GM18861 (cell line): ENCODE measurements at regions not wholly inside any gene's neighbourhood (a gene's known extent, or its start where the extent isn't known, plus 50 kb on each side); places are given as distances from the start of the nearest gene placed in this dataset.

Experiments used
- ATAC-seq: cut with Tn5 transposase; IDR thresholded peaks from one replicate; pipeline ENCODE4 v1.9.1; 2021; ENCODE audit not compliant: unreplicated experiment

DNA sequence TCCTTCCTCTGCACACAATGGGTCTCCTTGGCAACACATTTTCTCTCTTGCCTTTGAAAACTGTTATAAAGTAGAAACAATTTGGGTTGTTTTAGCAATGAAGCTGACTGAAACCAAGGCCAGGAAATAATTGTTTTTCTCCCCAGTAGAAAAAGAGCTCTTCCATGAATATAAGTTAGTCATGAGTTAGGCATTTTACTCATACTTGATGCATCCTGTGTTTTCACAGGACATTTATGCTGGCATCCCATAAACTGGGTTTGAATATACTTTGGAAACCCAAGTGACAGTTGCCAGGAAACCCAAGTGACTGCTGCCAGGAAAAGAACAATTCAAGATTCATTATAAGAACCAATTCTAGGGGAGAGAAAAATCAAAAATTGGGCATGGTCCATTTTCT, 128.6 kb upstream of the NPY2R start:
- no peak for ATAC-seq

GRCh38 chr4:155081222-155081621, 127.2 kb upstream of the NPY2R start:
- no peak for ATAC-seq

- ATAC-seq, result no peak
These were observed 122.4 kb upstream of the NPY2R start for GRCh38 chr4:155085843-155086530.

- no peak for ATAC-seq
These were observed 114.1 kb upstream of the NPY2R start for GRCh38 chr4:155094201-155094820.

GRCh38 chr4:155099231-155099630, 109.2 kb upstream of the NPY2R start:
- ATAC-seq, result no peak

- no peak for ATAC-seq
These were observed 101.8 kb upstream of the NPY2R start for GRCh38 chr4:155106629-155107028.

GRCh38 chr4:155107059-155107458, 101.4 kb upstream of the NPY2R start:
- ATAC-seq, result no peak

DNA sequence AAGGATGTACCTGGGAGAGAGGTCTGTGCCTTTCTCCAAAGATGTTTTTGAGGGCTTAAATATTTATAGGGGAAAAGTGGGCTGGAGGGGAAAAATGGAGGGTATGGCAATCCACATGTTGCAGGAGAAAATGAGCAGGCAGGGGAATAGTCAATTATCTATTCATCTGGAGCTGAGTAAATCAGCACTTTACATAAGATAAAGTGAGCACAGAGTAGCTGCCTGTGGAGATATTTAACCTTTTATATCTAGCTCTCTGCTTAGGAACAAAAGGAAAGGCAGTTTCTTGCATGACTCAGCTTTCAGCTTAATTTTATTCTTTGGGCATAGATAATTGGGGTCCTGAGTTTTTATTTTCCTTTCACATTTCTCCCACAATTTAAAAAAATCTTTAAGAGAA, 93.6 kb upstream of the NPY2R start:
- no peak for ATAC-seq

- no peak for ATAC-seq
These were observed 89.4 kb upstream of the NPY2R start for GRCh38 chr4:155119006-155119405.

DNA sequence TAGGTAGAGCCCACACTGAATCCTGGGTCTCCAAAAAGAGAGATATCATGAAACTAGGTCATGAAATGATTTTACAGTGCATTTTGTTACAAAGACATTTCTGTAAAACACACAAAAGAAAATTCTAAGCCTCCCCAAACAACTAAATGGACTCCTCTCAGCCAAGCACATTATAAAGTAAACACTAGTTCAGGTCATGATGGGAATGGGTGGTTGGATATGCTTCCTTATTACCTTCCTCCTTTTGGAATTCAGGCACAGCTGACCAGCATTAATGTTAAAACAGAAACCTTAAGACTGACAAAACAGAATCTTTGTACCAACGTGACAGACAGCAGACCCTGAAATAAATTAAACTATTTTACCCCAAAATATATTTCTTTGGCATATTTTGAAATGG, 87.9 kb upstream of the NPY2R start:
- no peak for ATAC-seq

GRCh38 chr4:155122382-155122781, 86.1 kb upstream of the NPY2R start:
- ATAC-seq, result no peak

DNA sequence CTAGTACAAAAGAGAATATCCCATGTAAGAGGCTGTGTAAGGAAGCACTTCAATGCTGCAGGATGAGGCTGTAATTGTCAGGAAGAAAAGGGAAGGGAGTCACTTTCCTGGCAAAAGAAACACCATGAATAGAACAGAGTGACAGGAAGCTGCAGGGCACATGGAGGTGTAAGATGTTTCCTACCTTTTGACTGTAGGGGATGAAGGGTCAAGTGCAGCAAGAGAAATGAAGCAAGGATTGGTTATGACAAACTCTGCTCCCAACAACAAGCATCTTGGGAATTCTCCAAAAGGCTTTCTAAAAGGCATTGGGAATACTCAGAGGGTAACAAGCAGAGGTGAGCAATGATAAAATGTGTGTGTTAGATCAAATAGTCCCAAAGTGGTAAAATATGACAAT, 74.3 kb upstream of the NPY2R start:
- ATAC-seq, result no peak

DNA sequence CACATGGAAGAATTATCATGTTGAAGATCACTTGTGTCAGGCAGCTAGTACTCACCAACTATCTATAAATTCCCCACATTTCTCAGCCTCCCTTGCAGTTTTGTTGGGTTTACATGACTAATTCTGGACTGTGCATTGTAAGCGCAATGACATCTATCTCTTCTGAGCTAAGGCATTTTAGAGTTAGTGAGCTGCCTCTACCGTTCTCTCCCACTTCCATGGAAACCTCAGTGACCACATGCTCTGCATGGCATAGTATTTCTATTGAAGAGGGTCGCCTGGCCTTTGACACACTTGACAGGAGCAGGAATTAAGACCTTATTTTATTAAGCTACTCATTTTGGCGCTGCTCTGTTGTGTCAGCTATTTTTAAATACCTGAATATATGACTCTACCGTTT, 67.5 kb upstream of the NPY2R start:
- ATAC-seq, result no peak

DNA sequence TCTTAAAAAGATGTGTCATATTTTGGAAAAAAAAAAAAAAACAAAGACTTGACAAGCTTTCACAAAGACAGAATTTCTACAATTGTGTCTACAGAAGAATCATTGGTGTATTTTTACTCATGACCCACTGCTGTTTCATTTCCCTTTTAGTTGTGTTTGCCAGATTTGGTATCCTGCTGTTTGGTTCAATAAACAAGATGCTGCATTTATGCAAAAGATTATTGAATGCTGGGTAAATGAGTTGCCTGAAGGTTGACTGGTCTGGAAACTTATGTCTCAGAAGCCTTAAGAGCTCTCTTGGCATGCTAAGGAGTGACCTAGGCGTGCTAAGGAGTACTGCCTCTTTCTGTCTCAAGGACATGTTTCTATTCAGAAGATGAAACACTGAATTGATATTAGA, 64.9 kb upstream of the NPY2R start:
- ATAC-seq, result peak; percentile 62
